Astrocyte (in vitro differentiated cells and primary cell): ENCODE measurements at regions not wholly inside any gene's neighbourhood (a gene's known extent, or its start where the extent isn't known, plus 50 kb on each side); places are given as distances from the start of the nearest gene placed in this dataset.
A peak's percentile ranks its signal among the peaks of the same experiment; 100 is the strongest.

Source experiments
- DNase-seq: peaks from one replicate; pipeline ENCODE4 v3.0.0-alpha.2; 2010; ENCODE audit warnings: low read depth
- FAIRE-seq: peaks from 2 replicates; lab custom pipeline; 2011; peaks lifted over from hg19 to GRCh38; lab: Jason Lieb, UNC
- H2AFZ ChIP-seq: 2 replicates; pipeline ENCODE4 v1.6.0; 2012; ENCODE audit warnings: low read depth, low read length, inconsistent platforms
- H3K27ac ChIP-seq: 2 replicates; pipeline ENCODE4 v1.5.1; 2011; ENCODE audit warnings: low read depth, low read length, inconsistent platforms
- H3K27me3 ChIP-seq: 2 replicates; pipeline ENCODE4 v1.6.0; 2011; ENCODE audit warnings: low read length, inconsistent platforms; ENCODE audit not compliant: insufficient read depth
- H3K36me3 ChIP-seq: 2 replicates; pipeline ENCODE4 v1.5.1; 2011; ENCODE audit warnings: low read length, inconsistent platforms; ENCODE audit not compliant: insufficient read depth
- H3K4me1 ChIP-seq: 2 replicates; pipeline ENCODE4 v1.5.1; 2011; ENCODE audit warnings: low read length, inconsistent platforms; ENCODE audit not compliant: insufficient read depth
- H3K4me2 ChIP-seq: 2 replicates; pipeline ENCODE4 v1.6.0; 2012; ENCODE audit warnings: low read length, inconsistent platforms
- H3K4me3 ChIP-seq: 2 replicates; pipeline ENCODE4 v1.5.1; 2011; ENCODE audit warnings: low read depth, mild to moderate bottlenecking, low read length, inconsistent platforms; ENCODE audit not compliant: insufficient read depth
- H3K79me2 ChIP-seq: 2 replicates; pipeline ENCODE4 v1.6.0; 2012; ENCODE audit warnings: mild to moderate bottlenecking, low read length, inconsistent platforms; ENCODE audit not compliant: insufficient read depth
- H3K9ac ChIP-seq: 2 replicates; pipeline ENCODE4 v1.6.0; 2012; ENCODE audit warnings: mild to moderate bottlenecking, low read length, inconsistent platforms
- H3K9me3 ChIP-seq: 2 replicates; pipeline ENCODE4 v1.5.1; 2012; ENCODE audit warnings: low read depth, mild to moderate bottlenecking, low read length, inconsistent platforms; ENCODE audit not compliant: insufficient read depth
- H4K20me1 ChIP-seq: 2 replicates; pipeline ENCODE4 v1.6.0; 2012; ENCODE audit warnings: low read length, inconsistent platforms; ENCODE audit not compliant: insufficient read depth
- H3K27ac Mint-ChIP-seq: one replicate; pipeline ENCODE4 v1.8.0; 2021; ENCODE audit warnings: mild to moderate bottlenecking, mixed read lengths; ENCODE audit not compliant: unreplicated experiment
- H3K27me3 Mint-ChIP-seq: one replicate; pipeline ENCODE4 v1.8.0; 2021; ENCODE audit warnings: low read depth, mixed read lengths; ENCODE audit not compliant: unreplicated experiment
- H3K36me3 Mint-ChIP-seq: one replicate; pipeline ENCODE4 v1.8.0; 2021; ENCODE audit warnings: low read depth, mixed read lengths; ENCODE audit not compliant: unreplicated experiment
- H3K4me1 Mint-ChIP-seq: one replicate; pipeline ENCODE4 v1.8.0; 2021; ENCODE audit warnings: low read depth, mixed read lengths; ENCODE audit not compliant: unreplicated experiment
- H3K4me3 Mint-ChIP-seq: one replicate; pipeline ENCODE4 v1.8.0; 2021; ENCODE audit warnings: mild to moderate bottlenecking, moderate library complexity, mixed read lengths; ENCODE audit not compliant: unreplicated experiment
- H3K9me3 Mint-ChIP-seq: one replicate; pipeline ENCODE4 v1.8.0; 2021; ENCODE audit warnings: mild to moderate bottlenecking, mixed read lengths; ENCODE audit not compliant: unreplicated experiment
- CTCF ChIP-seq: IDR thresholded peaks from 2 replicates; pipeline ENCODE4 v1.5.1; 2011; ENCODE audit warnings: low read depth, mild to moderate bottlenecking, inconsistent platforms, low read length, moderate library complexity; ENCODE audit not compliant: insufficient read depth
- EZH2 ChIP-seq: IDR thresholded peaks from 2 replicates; pipeline ENCODE4 v1.6.1; 2012; ENCODE audit warnings: mild to moderate bottlenecking, low read length, inconsistent platforms; ENCODE audit not compliant: insufficient read depth

GRCh38 chr14:44759277-44759676 is 202.5 kb downstream of the KLHL28 start:
- no peak overlapping the region for H3K27ac Mint-ChIP-seq
- no peaks in the 10 kb centered on the region for H3K36me3 Mint-ChIP-seq
- no peaks in the 10 kb centered on the region for H3K36me3 ChIP-seq
- H3K9ac ChIP-seq, result no peak overlapping the region
- TF ChIP-seq CTCF, result no peak
- no peak for TF ChIP-seq EZH2
- no peaks in the 10 kb centered on the region for H3K27me3 Mint-ChIP-seq
- H3K4me3 ChIP-seq, result no peak overlapping the region
- H3K27ac ChIP-seq, result no peak overlapping the region
- H3K27me3 ChIP-seq, result no peaks in the 10 kb centered on the region
- H3K4me3 Mint-ChIP-seq, result no peak overlapping the region
- H3K9me3 Mint-ChIP-seq, result no peaks in the 10 kb centered on the region
- H3K4me2 ChIP-seq, result no peak overlapping the region
- no peaks in the 10 kb centered on the region for H3K79me2 ChIP-seq
- no peaks in the 10 kb centered on the region for H4K20me1 ChIP-seq
- FAIRE-seq (no peak), DNase-seq (no peak)
- peaks cover 10% of the 10 kb centered on the region for H3K4me1 Mint-ChIP-seq
- no peaks in the 10 kb centered on the region for H3K9me3 ChIP-seq
- H2AFZ ChIP-seq, result no peak overlapping the region
- H3K4me1 ChIP-seq, result no peaks in the 10 kb centered on the region

GRCh38 chr14:44756554-44756953 is 205.2 kb downstream of the KLHL28 start:
- H3K9ac ChIP-seq, result no peak overlapping the region
- H3K4me1 ChIP-seq, result no peaks in the 10 kb centered on the region
- no peak overlapping the region for H2AFZ ChIP-seq
- no peaks in the 10 kb centered on the region for H3K9me3 ChIP-seq
- no peaks in the 10 kb centered on the region for H4K20me1 ChIP-seq
- Mint-ChIP-seq H3K36me3 (no peaks in the 10 kb centered on the region), H3K9me3 (no peaks in the 10 kb centered on the region), H3K4me3 (no peak overlapping the region), H3K27me3 (no peaks in the 10 kb centered on the region), H3K4me1 (peaks cover 5% of the 10 kb centered on the region), H3K27ac (no peak overlapping the region)
- no peaks in the 10 kb centered on the region for H3K79me2 ChIP-seq
- no peak overlapping the region for H3K4me2 ChIP-seq
- H3K4me3 ChIP-seq, result no peak overlapping the region
- no peaks in the 10 kb centered on the region for H3K27me3 ChIP-seq
- no peaks in the 10 kb centered on the region for H3K36me3 ChIP-seq
- TF ChIP-seq CTCF, result no peak
- TF ChIP-seq EZH2, result no peak
- FAIRE-seq (no peak), DNase-seq (peak; percentile 14)
- H3K27ac ChIP-seq, result no peak overlapping the region

GRCh38 chr14:44745371-44745770 is 216.4 kb downstream of the KLHL28 start:
- no peaks in the 10 kb centered on the region for H3K79me2 ChIP-seq
- H3K9ac ChIP-seq, result no peak overlapping the region
- TF ChIP-seq EZH2, result no peak
- no peak for TF ChIP-seq CTCF
- no peaks in the 10 kb centered on the region for H3K4me1 ChIP-seq
- Mint-ChIP-seq H3K27ac (no peak overlapping the region), H3K27me3 (no peaks in the 10 kb centered on the region), H3K4me3 (no peak overlapping the region), H3K36me3 (no peaks in the 10 kb centered on the region), H3K9me3 (no peaks in the 10 kb centered on the region), H3K4me1 (no peaks in the 10 kb centered on the region)
- no peak overlapping the region for H3K4me3 ChIP-seq
- DNase-seq (no peak), FAIRE-seq (no peak)
- no peak overlapping the region for H3K4me2 ChIP-seq
- H3K36me3 ChIP-seq, result no peaks in the 10 kb centered on the region
- no peaks in the 10 kb centered on the region for H3K27me3 ChIP-seq
- no peaks in the 10 kb centered on the region for H4K20me1 ChIP-seq
- no peak overlapping the region for H3K27ac ChIP-seq
- H3K9me3 ChIP-seq, result peaks cover 4% of the 10 kb centered on the region
- H2AFZ ChIP-seq, result no peak overlapping the region
